Dendritic cell treated with granulocyte-macrophage colony-stimulating factor and Interleukin-4, amounts not matched to agents 40 ng/mL and 50 ng/mL, for 4 days (primary cell): ENCODE measurements at regions not wholly inside any gene's neighbourhood (a gene's known extent, or its start where the extent isn't known, plus 50 kb on each side); places are given as distances from the start of the nearest gene placed in this dataset.

ENCODE experiments used
- H3K27ac Mint-ChIP-seq: one replicate; pipeline ENCODE4 v1.8.0; 2022; ENCODE audit warnings: mild to moderate bottlenecking, mixed read lengths
- H3K27me3 Mint-ChIP-seq: one replicate; pipeline ENCODE4 v1.8.0; 2022; ENCODE audit warnings: mild to moderate bottlenecking, mixed read lengths
- H3K36me3 Mint-ChIP-seq: one replicate; pipeline ENCODE4 v1.8.0; 2022; ENCODE audit warnings: low read depth, mixed read lengths
- H3K4me1 Mint-ChIP-seq: one replicate; pipeline ENCODE4 v1.8.0; 2022; ENCODE audit warnings: low read depth, mixed read lengths
- H3K4me3 Mint-ChIP-seq: one replicate; pipeline ENCODE4 v1.8.0; 2022; ENCODE audit warnings: mild to moderate bottlenecking, moderate library complexity, mixed read lengths
- H3K9me3 Mint-ChIP-seq: one replicate; pipeline ENCODE4 v1.8.0; 2022; ENCODE audit warnings: mixed read lengths
- intact Hi-C: fragments of 100-400 bp; cut with micrococcal nuclease; formaldehyde crosslinking; loops from one replicate; pipeline ENCODE4 v1.15.0; 2022

- intact Hi-C loops, result no loop called here
- no peak overlapping the region for H3K4me3 Mint-ChIP-seq
- no peaks in the 10 kb centered on the region for H3K4me1 Mint-ChIP-seq
- H3K27me3 Mint-ChIP-seq, result peaks cover 2% of the 10 kb centered on the region
- no peaks in the 10 kb centered on the region for H3K36me3 Mint-ChIP-seq
- no peak overlapping the region for H3K27ac Mint-ChIP-seq
- no peaks in the 10 kb centered on the region for H3K9me3 Mint-ChIP-seq
These were observed 208.9 kb upstream of the FOXQ1 start for GRCh38 chr6:1103021-1103420.

GRCh38 chr6:1100269-1100668 is 211.6 kb upstream of the FOXQ1 start:
- intact Hi-C loops, result no loop called here
- Mint-ChIP-seq H3K9me3 (peaks cover 9% of the 10 kb centered on the region), H3K36me3 (no peaks in the 10 kb centered on the region), H3K27me3 (peaks cover 2% of the 10 kb centered on the region), H3K27ac (no peak overlapping the region), H3K4me3 (no peak overlapping the region), H3K4me1 (no peaks in the 10 kb centered on the region)

- H3K4me3 Mint-ChIP-seq, result no peak overlapping the region
- intact Hi-C loops, result no loop called here
- H3K9me3 Mint-ChIP-seq, result peaks cover 9% of the 10 kb centered on the region
- no peaks in the 10 kb centered on the region for H3K36me3 Mint-ChIP-seq
- no peaks in the 10 kb centered on the region for H3K4me1 Mint-ChIP-seq
- no peak overlapping the region for H3K27ac Mint-ChIP-seq
- H3K27me3 Mint-ChIP-seq, result peaks cover 2% of the 10 kb centered on the region
These were observed 212.6 kb upstream of the FOXQ1 start for GRCh38 chr6:1099264-1099663.

GRCh38 chr6:1096967-1097765 is 214.7 kb upstream of the FOXQ1 start:
- Mint-ChIP-seq H3K27ac (no peak overlapping the region), H3K27me3 (peaks cover 2% of the 10 kb centered on the region), H3K4me1 (no peaks in the 10 kb centered on the region), H3K9me3 (peaks cover 9% of the 10 kb centered on the region), H3K4me3 (no peak overlapping the region), H3K36me3 (no peaks in the 10 kb centered on the region)
- intact Hi-C loops, result no loop called here

- no peaks in the 10 kb centered on the region for H3K27me3 Mint-ChIP-seq
- H3K4me3 Mint-ChIP-seq, result no peak overlapping the region
- no peaks in the 10 kb centered on the region for H3K36me3 Mint-ChIP-seq
- H3K4me1 Mint-ChIP-seq, result no peaks in the 10 kb centered on the region
- intact Hi-C loops, result no loop called here
- peaks cover 9% of the 10 kb centered on the region for H3K9me3 Mint-ChIP-seq
- H3K27ac Mint-ChIP-seq, result no peak overlapping the region
These were observed 217.6 kb upstream of the FOXQ1 start for GRCh38 chr6:1094306-1094705.

GRCh38 chr6:1091900-1092299 is 220.0 kb upstream of the FOXQ1 start:
- Mint-ChIP-seq H3K27me3 (no peaks in the 10 kb centered on the region), H3K9me3 (peaks cover 6% of the 10 kb centered on the region), H3K36me3 (no peaks in the 10 kb centered on the region), H3K4me1 (no peaks in the 10 kb centered on the region), H3K4me3 (no peak overlapping the region), H3K27ac (no peak overlapping the region)
- intact Hi-C loops, result no loop called here

- intact Hi-C loops, result no loop called here
- Mint-ChIP-seq H3K4me1 (no peaks in the 10 kb centered on the region), H3K9me3 (no peaks in the 10 kb centered on the region), H3K36me3 (no peaks in the 10 kb centered on the region), H3K27ac (no peak overlapping the region), H3K4me3 (no peak overlapping the region), H3K27me3 (no peaks in the 10 kb centered on the region)
These were observed 222.0 kb upstream of the FOXQ1 start for GRCh38 chr6:1089859-1090258.

- Mint-ChIP-seq H3K4me1 (no peaks in the 10 kb centered on the region), H3K36me3 (no peaks in the 10 kb centered on the region), H3K4me3 (no peak overlapping the region), H3K9me3 (no peaks in the 10 kb centered on the region), H3K27me3 (no peaks in the 10 kb centered on the region), H3K27ac (no peak overlapping the region)
- intact Hi-C loops, result no loop called here
These were observed 223.4 kb upstream of the FOXQ1 start for GRCh38 chr6:1088492-1089001.

- intact Hi-C loops, result no loop called here
- Mint-ChIP-seq H3K4me1 (no peaks in the 10 kb centered on the region), H3K36me3 (no peaks in the 10 kb centered on the region), H3K9me3 (no peaks in the 10 kb centered on the region), H3K27ac (no peak overlapping the region), H3K27me3 (no peaks in the 10 kb centered on the region), H3K4me3 (no peak overlapping the region)
These were observed 224.6 kb upstream of the FOXQ1 start for GRCh38 chr6:1087154-1087843.

GRCh38 chr6:1086446-1087153 is 225.3 kb upstream of the FOXQ1 start:
- intact Hi-C loops, result no loop called here
- Mint-ChIP-seq H3K27me3 (no peaks in the 10 kb centered on the region), H3K27ac (no peak overlapping the region), H3K9me3 (no peaks in the 10 kb centered on the region), H3K4me3 (no peak overlapping the region), H3K36me3 (no peaks in the 10 kb centered on the region), H3K4me1 (no peaks in the 10 kb centered on the region)

- intact Hi-C loops, result no loop called here
- H3K4me1 Mint-ChIP-seq, result no peaks in the 10 kb centered on the region
- H3K27ac Mint-ChIP-seq, result no peak overlapping the region
- peaks cover 3% of the 10 kb centered on the region for H3K27me3 Mint-ChIP-seq
- H3K36me3 Mint-ChIP-seq, result no peaks in the 10 kb centered on the region
- H3K4me3 Mint-ChIP-seq, result no peak overlapping the region
- no peaks in the 10 kb centered on the region for H3K9me3 Mint-ChIP-seq
These were observed 229.5 kb upstream of the FOXQ1 start for GRCh38 chr6:1082285-1082935.

- H3K36me3 Mint-ChIP-seq, result no peaks in the 10 kb centered on the region
- no peaks in the 10 kb centered on the region for H3K4me1 Mint-ChIP-seq
- peaks cover 3% of the 10 kb centered on the region for H3K27me3 Mint-ChIP-seq
- H3K9me3 Mint-ChIP-seq, result no peaks in the 10 kb centered on the region
- no peak overlapping the region for H3K4me3 Mint-ChIP-seq
- intact Hi-C loops, result no loop called here
- no peak overlapping the region for H3K27ac Mint-ChIP-seq
These were observed 230.2 kb upstream of the FOXQ1 start for GRCh38 chr6:1081551-1082284.
